Ovary (tissue), 3 donors: ENCODE measurements at regions not wholly inside any gene's neighbourhood (a gene's known extent, or its start where the extent isn't known, plus 50 kb on each side); places are given as distances from the start of the nearest gene placed in this dataset.

ENCODE experiments used
- CTCF ChIP-seq, 3 donors: fragments of 450-650 bp in 2 of 3; fragments of 200-600 bp in 1 of 3; IDR thresholded peaks; one replicate each; pipeline versions ENCODE4 v1.5.1 to v1.8.0; 2016 to 2022; ENCODE audit warnings: antibody characterized with exemption in 3 of 3, mild to moderate bottlenecking in 1 of 3
- POLR2A ChIP-seq: fragments of 450-650 bp; IDR thresholded peaks from one replicate; pipeline ENCODE4 v1.6.1; 2017; ENCODE audit warnings: antibody characterized with exemption, mild to moderate bottlenecking, moderate library complexity
- donor health status: DM: no; HTN: no; CAD: no.

- TF ChIP-seq CTCF (IDR thresholded peaks at IDR 0.05): no peak
- no peak for TF ChIP-seq POLR2A
These were observed 228.6 kb downstream of the FGFR2 start for GRCh38 chr10:121369616-121370015.
